LNCAP (cell line): ENCODE measurements at regions not wholly inside any gene's neighbourhood (a gene's known extent, or its start where the extent isn't known, plus 50 kb on each side); places are given as distances from the start of the nearest gene placed in this dataset.

Experiments used
- CTCF ChIP-seq: fragments of 450-650 bp; IDR thresholded peaks from 2 replicates; pipeline ENCODE4 v1.5.1; 2017; ENCODE audit warnings: mild to moderate bottlenecking

- no peak for TF ChIP-seq CTCF
Observed at GRCh38 chr2:51612387-51612786, 580.5 kb upstream of the NRXN1 start.

- no peak for TF ChIP-seq CTCF
Observed at GRCh38 chr2:51601706-51602105, 569.8 kb upstream of the NRXN1 start.

- TF ChIP-seq CTCF: no peak
Observed at GRCh38 chr2:51597086-51597485, 565.2 kb upstream of the NRXN1 start.

GRCh38 chr2:51595836-51596235, 563.9 kb upstream of the NRXN1 start:
- TF ChIP-seq CTCF: no peak

- no peak for TF ChIP-seq CTCF
Observed at GRCh38 chr2:51581636-51582267, 549.8 kb upstream of the NRXN1 start.

GRCh38 chr2:51579412-51579811, 547.5 kb upstream of the NRXN1 start:
- no peak for TF ChIP-seq CTCF

GRCh38 chr2:51575181-51575580, 543.2 kb upstream of the NRXN1 start:
- no peak for TF ChIP-seq CTCF

- no peak for TF ChIP-seq CTCF
Observed at GRCh38 chr2:51559026-51559425, 527.1 kb upstream of the NRXN1 start.
